ENCODE measurements at regions not wholly inside any gene's neighbourhood (a gene's known extent, or its start where the extent isn't known, plus 50 kb on each side); places are given as distances from the start of the nearest gene placed in this dataset.

- TF ChIP-seq CTCF (optimal IDR thresholded peaks at IDR 0.05 in 1 of 3, IDR thresholded peaks at IDR 0.05 in 1 of 3, conservative IDR thresholded peaks at IDR 0.05 in 1 of 3; ENCODE audit: extremely low read depth in 1 of 3, insufficient read depth in 2 of 3, low read length in 3 of 3) (no peak), EZH2 (IDR thresholded peaks at IDR 0.05; ENCODE audit: low read length) (no peak)
These were observed 797.3 kb downstream of the SLC16A7 start for GRCh38 chr12:60393093-60393492.
